H1 (cell line): ENCODE measurements at regions not wholly inside any gene's neighbourhood (a gene's known extent, or its start where the extent isn't known, plus 50 kb on each side); places are given as distances from the start of the nearest gene placed in this dataset.

Experiments used
- BACH1 ChIP-seq: IDR thresholded peaks from 2 replicates; pipeline ENCODE4 v1.6.1; 2012; ENCODE audit warnings: low read length, improper control_type of control experiment
- CEBPB ChIP-seq: IDR thresholded peaks from 2 replicates; pipeline ENCODE4 v1.6.1; 2012; ENCODE audit warnings: low read depth, low read length
- EP300 ChIP-seq, 2 experiments: IDR thresholded peaks; 1 replicate in 1 of 2; 2 replicates in 1 of 2; pipeline ENCODE4 v1.6.1; 2011 to 2012; ENCODE audit warnings: low read depth in 2 of 2, low read length in 2 of 2, mild to moderate bottlenecking in 2 of 2, borderline replicate concordance in 1 of 2, inconsistent platforms in 1 of 2, moderate library complexity in 1 of 2
- HDAC6 ChIP-seq: IDR thresholded peaks from one replicate; pipeline ENCODE4 v1.7.1; 2012; ENCODE audit warnings: low read depth, mild to moderate bottlenecking, inconsistent platforms, low read length, moderate library complexity
- POLR2A ChIP-seq, 2 experiments: IDR thresholded peaks; 1 replicate in 1 of 2; 2 replicates in 1 of 2; pipeline ENCODE4 v1.6.1; 2011; ENCODE audit warnings: low read depth in 2 of 2, low read length in 2 of 2, mild to moderate bottlenecking in 2 of 2; ENCODE audit errors: control extremely low read depth in 1 of 2
- RAD21 ChIP-seq, 2 experiments: IDR thresholded peaks in 1 of 2; conservative IDR thresholded peaks in 1 of 2; 2 replicates each; pipeline ENCODE4 v1.6.1; 2011; ENCODE audit warnings: low read depth in 2 of 2, low read length in 2 of 2, improper control_type of control experiment in 1 of 2, inconsistent platforms in 1 of 2, mild to moderate bottlenecking in 1 of 2, moderate library complexity in 1 of 2
- SIN3A ChIP-seq, 2 experiments: IDR thresholded peaks in 1 of 2; conservative IDR thresholded peaks in 1 of 2; 2 replicates each; pipeline ENCODE4 v1.6.1; 2011 to 2012; ENCODE audit warnings: low read length in 2 of 2, improper control_type of control experiment in 1 of 2, low read depth in 1 of 2, mild to moderate bottlenecking in 1 of 2
- TAF1 ChIP-seq: IDR thresholded peaks from 2 replicates; pipeline ENCODE4 v1.6.1; 2011; ENCODE audit warnings: mild to moderate bottlenecking, low read depth, low read length
- TF ChIP-seq, protein P1 (sequence below): fragments of 300-600 bp; sonication (generic); IDR thresholded peaks from 2 replicates; pipeline ENCODE4 v1.7.1; 2012; ENCODE audit warnings: low read length, moderate library complexity, mild to moderate bottlenecking, inconsistent platforms; ENCODE audit not compliant: insufficient replicate concordance

DNA sequence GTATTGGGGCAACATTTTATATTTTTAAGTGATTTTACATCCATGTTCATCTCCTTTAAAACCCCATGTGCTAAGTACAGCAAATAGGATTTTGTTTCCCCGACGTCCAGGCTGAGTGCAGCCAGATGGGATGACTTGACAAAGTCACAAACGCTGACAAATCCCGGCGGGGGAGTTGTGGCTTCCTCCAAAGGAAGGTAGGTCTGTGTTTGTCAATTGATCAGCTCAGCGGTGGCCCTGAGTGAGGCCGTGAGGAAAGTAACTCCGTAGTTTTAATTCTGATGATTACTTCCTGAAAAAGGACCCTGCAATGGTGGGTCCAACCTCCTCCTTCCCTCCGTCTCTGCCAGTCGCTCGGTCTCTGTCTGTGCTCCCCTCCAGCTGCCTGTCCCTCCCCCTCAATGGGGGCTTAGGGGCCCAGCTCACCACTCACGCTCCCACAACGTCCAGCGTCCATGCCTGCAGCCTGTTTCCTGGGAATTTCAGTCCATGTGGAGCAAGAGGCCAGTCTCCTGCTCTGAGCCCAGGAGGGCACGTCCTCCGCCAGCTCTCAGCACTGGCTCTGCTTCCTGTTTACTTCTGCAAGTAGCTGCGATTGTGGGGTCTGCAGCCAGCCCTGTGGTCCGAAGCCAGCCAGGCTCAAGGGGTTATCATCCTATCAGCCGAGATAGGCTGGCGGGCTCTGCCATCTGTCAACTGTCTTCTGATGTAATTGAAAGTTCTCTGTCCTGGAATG is 209.4 kb upstream of the FOXF1 start (continued):
- TF ChIP-seq, protein P1, sequence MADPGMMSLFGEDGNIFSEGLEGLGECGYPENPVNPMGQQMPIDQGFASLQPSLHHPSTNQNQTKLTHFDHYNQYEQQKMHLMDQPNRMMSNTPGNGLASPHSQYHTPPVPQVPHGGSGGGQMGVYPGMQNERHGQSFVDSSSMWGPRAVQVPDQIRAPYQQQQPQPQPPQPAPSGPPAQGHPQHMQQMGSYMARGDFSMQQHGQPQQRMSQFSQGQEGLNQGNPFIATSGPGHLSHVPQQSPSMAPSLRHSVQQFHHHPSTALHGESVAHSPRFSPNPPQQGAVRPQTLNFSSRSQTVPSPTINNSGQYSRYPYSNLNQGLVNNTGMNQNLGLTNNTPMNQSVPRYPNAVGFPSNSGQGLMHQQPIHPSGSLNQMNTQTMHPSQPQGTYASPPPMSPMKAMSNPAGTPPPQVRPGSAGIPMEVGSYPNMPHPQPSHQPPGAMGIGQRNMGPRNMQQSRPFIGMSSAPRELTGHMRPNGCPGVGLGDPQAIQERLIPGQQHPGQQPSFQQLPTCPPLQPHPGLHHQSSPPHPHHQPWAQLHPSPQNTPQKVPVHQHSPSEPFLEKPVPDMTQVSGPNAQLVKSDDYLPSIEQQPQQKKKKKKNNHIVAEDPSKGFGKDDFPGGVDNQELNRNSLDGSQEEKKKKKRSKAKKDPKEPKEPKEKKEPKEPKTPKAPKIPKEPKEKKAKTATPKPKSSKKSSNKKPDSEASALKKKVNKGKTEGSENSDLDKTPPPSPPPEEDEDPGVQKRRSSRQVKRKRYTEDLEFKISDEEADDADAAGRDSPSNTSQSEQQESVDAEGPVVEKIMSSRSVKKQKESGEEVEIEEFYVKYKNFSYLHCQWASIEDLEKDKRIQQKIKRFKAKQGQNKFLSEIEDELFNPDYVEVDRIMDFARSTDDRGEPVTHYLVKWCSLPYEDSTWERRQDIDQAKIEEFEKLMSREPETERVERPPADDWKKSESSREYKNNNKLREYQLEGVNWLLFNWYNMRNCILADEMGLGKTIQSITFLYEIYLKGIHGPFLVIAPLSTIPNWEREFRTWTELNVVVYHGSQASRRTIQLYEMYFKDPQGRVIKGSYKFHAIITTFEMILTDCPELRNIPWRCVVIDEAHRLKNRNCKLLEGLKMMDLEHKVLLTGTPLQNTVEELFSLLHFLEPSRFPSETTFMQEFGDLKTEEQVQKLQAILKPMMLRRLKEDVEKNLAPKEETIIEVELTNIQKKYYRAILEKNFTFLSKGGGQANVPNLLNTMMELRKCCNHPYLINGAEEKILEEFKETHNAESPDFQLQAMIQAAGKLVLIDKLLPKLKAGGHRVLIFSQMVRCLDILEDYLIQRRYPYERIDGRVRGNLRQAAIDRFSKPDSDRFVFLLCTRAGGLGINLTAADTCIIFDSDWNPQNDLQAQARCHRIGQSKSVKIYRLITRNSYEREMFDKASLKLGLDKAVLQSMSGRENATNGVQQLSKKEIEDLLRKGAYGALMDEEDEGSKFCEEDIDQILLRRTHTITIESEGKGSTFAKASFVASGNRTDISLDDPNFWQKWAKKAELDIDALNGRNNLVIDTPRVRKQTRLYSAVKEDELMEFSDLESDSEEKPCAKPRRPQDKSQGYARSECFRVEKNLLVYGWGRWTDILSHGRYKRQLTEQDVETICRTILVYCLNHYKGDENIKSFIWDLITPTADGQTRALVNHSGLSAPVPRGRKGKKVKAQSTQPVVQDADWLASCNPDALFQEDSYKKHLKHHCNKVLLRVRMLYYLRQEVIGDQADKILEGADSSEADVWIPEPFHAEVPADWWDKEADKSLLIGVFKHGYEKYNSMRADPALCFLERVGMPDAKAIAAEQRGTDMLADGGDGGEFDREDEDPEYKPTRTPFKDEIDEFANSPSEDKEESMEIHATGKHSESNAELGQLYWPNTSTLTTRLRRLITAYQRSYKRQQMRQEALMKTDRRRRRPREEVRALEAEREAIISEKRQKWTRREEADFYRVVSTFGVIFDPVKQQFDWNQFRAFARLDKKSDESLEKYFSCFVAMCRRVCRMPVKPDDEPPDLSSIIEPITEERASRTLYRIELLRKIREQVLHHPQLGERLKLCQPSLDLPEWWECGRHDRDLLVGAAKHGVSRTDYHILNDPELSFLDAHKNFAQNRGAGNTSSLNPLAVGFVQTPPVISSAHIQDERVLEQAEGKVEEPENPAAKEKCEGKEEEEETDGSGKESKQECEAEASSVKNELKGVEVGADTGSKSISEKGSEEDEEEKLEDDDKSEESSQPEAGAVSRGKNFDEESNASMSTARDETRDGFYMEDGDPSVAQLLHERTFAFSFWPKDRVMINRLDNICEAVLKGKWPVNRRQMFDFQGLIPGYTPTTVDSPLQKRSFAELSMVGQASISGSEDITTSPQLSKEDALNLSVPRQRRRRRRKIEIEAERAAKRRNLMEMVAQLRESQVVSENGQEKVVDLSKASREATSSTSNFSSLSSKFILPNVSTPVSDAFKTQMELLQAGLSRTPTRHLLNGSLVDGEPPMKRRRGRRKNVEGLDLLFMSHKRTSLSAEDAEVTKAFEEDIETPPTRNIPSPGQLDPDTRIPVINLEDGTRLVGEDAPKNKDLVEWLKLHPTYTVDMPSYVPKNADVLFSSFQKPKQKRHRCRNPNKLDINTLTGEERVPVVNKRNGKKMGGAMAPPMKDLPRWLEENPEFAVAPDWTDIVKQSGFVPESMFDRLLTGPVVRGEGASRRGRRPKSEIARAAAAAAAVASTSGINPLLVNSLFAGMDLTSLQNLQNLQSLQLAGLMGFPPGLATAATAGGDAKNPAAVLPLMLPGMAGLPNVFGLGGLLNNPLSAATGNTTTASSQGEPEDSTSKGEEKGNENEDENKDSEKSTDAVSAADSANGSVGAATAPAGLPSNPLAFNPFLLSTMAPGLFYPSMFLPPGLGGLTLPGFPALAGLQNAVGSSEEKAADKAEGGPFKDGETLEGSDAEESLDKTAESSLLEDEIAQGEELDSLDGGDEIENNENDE = no peak
- peak; percentile 78; the same call in 1 of the 2 replicates for TF ChIP-seq BACH1
- TF ChIP-seq CEBPB = no peak
- peak in 1 of 2 experiments; percentile 38; a peak in 1 of 3 replicates for TF ChIP-seq POLR2A (IDR thresholded peaks at IDR 0.05; ENCODE audit: control extremely low read depth in 1 of 2, low read depth in 2 of 2, low read length in 2 of 2)
- TF ChIP-seq EP300 (IDR thresholded peaks at IDR 0.05; ENCODE audit: borderline replicate concordance in 1 of 2, low read depth in 2 of 2, low read length in 2 of 2) = no peak
- TF ChIP-seq HDAC6 = no peak
- TF ChIP-seq TAF1 = 0 out of 2 replicates have a peak, but pooled peaks have one; percentile 32
- 0 out of 4 replicates have a peak, but pooled peaks of 1 of the 2 experiments have one; percentile 29 for TF ChIP-seq SIN3A (conservative IDR thresholded peaks at IDR 0.05 in 1 of 2, IDR thresholded peaks at IDR 0.05 in 1 of 2; ENCODE audit: low read depth in 1 of 2, low read length in 2 of 2)
- no peak for TF ChIP-seq RAD21 (IDR thresholded peaks at IDR 0.05 in 1 of 2, conservative IDR thresholded peaks at IDR 0.05 in 1 of 2; ENCODE audit: low read depth in 2 of 2, low read length in 2 of 2)
